WTC11 (cell line): ENCODE measurements at regions not wholly inside any gene's neighbourhood (a gene's known extent, or its start where the extent isn't known, plus 50 kb on each side); places are given as distances from the start of the nearest gene placed in this dataset.

Experiments used
- CTCF ChIP-seq: fragments of 200-600 bp; IDR thresholded peaks from 2 replicates; pipeline ENCODE4 v1.8.0; 2022; ENCODE audit warnings: antibody characterized with exemption
- TEAD4 ChIP-seq: sonication (generic); formaldehyde crosslinking; IDR thresholded peaks from 2 replicates; pipeline ENCODE4 v1.8.0; 2022; ENCODE audit warnings: mild to moderate bottlenecking, missing genetic modification reagents

- TF ChIP-seq TEAD4 (CRISPR knock-in tag) (no peak), CTCF (no peak)
These were observed 98.1 kb upstream of the ADGRL4 start for GRCh38 chr1:79104617-79105016.
